Nephron progenitor cell (in vitro differentiated cells): ENCODE measurements at regions not wholly inside any gene's neighbourhood (a gene's known extent, or its start where the extent isn't known, plus 50 kb on each side); places are given as distances from the start of the nearest gene placed in this dataset.
A peak's percentile ranks its signal among the peaks of the same experiment; 100 is the strongest.

Experiments used
- DNase-seq: peaks from one replicate; pipeline ENCODE4 v3.0.0; 2021
- H3K27ac Mint-ChIP-seq: 2 replicates; pipeline ENCODE4 v1.8.0; 2021; ENCODE audit warnings: mild to moderate bottlenecking, moderate library complexity, mixed read lengths
- H3K27me3 Mint-ChIP-seq: 2 replicates; pipeline ENCODE4 v1.8.0; 2021; ENCODE audit warnings: mild to moderate bottlenecking, low read depth, mixed read lengths; ENCODE audit not compliant: poor library complexity
- H3K36me3 Mint-ChIP-seq: 2 replicates; pipeline ENCODE4 v1.8.0; 2021; ENCODE audit warnings: low read depth, mixed read lengths
- H3K4me1 Mint-ChIP-seq: 2 replicates; pipeline ENCODE4 v1.8.0; 2021; ENCODE audit warnings: mixed read lengths
- H3K4me3 Mint-ChIP-seq: 2 replicates; pipeline ENCODE4 v1.8.0; 2021; ENCODE audit warnings: mild to moderate bottlenecking, moderate library complexity, mixed read lengths
- H3K9me3 Mint-ChIP-seq: 2 replicates; pipeline ENCODE4 v1.8.0; 2021; ENCODE audit warnings: mild to moderate bottlenecking, moderate library complexity, mixed read lengths
- CTCF ChIP-seq: fragments of 200-600 bp; sonication (generic); IDR thresholded peaks from 2 replicates; pipeline ENCODE4 v1.5.0; 2021; ENCODE audit warnings: antibody characterized with exemption

GRCh38 chr13:95375706-95376105 lies 74.5 kb upstream of the ABCC4 start:
- no peak overlapping the region for H3K4me3 Mint-ChIP-seq
- H3K4me1 Mint-ChIP-seq: peaks cover 4% of the 10 kb centered on the region
- TF ChIP-seq CTCF: no peak
- no peak overlapping the region for H3K27ac Mint-ChIP-seq
- H3K27me3 Mint-ChIP-seq: no peaks in the 10 kb centered on the region
- DNase-seq: no peak
- no peaks in the 10 kb centered on the region for H3K36me3 Mint-ChIP-seq
- peaks cover 8% of the 10 kb centered on the region for H3K9me3 Mint-ChIP-seq

GRCh38 chr13:95378603-95379002 lies 77.4 kb upstream of the ABCC4 start:
- H3K27me3 Mint-ChIP-seq: no peaks in the 10 kb centered on the region
- H3K4me1 Mint-ChIP-seq: peaks cover 6% of the 10 kb centered on the region
- no peak overlapping the region for H3K4me3 Mint-ChIP-seq
- no peaks in the 10 kb centered on the region for H3K36me3 Mint-ChIP-seq
- no peak for DNase-seq
- H3K27ac Mint-ChIP-seq: no peak overlapping the region
- TF ChIP-seq CTCF: no peak
- peaks cover 8% of the 10 kb centered on the region for H3K9me3 Mint-ChIP-seq

- Mint-ChIP-seq H3K36me3 (no peaks in the 10 kb centered on the region), H3K4me3 (no peak overlapping the region), H3K27me3 (peaks cover 6% of the 10 kb centered on the region), H3K4me1 (peaks cover 6% of the 10 kb centered on the region), H3K27ac (no peak overlapping the region), H3K9me3 (peaks cover 5% of the 10 kb centered on the region)
- DNase-seq: peak; percentile 74
- peak; percentile 76 for TF ChIP-seq CTCF
These were observed 79.4 kb upstream of the ABCC4 start for GRCh38 chr13:95380468-95381211.

GRCh38 chr13:95381212-95381527 lies 79.9 kb upstream of the ABCC4 start:
- H3K4me3 Mint-ChIP-seq: no peak overlapping the region
- no peak for DNase-seq
- TF ChIP-seq CTCF: no peak
- peaks cover 4% of the 10 kb centered on the region for H3K9me3 Mint-ChIP-seq
- no peaks in the 10 kb centered on the region for H3K36me3 Mint-ChIP-seq
- H3K27me3 Mint-ChIP-seq: peaks cover 6% of the 10 kb centered on the region
- H3K4me1 Mint-ChIP-seq: peaks cover 6% of the 10 kb centered on the region
- no peak overlapping the region for H3K27ac Mint-ChIP-seq

- peaks cover 6% of the 10 kb centered on the region for H3K27me3 Mint-ChIP-seq
- H3K27ac Mint-ChIP-seq: no peak overlapping the region
- DNase-seq: no peak
- no peaks in the 10 kb centered on the region for H3K36me3 Mint-ChIP-seq
- TF ChIP-seq CTCF: no peak
- H3K9me3 Mint-ChIP-seq: peaks cover 4% of the 10 kb centered on the region
- no peak overlapping the region for H3K4me3 Mint-ChIP-seq
- peaks cover 6% of the 10 kb centered on the region for H3K4me1 Mint-ChIP-seq
These were observed 81.2 kb upstream of the ABCC4 start for GRCh38 chr13:95382411-95382810.

- TF ChIP-seq CTCF: no peak
- Mint-ChIP-seq H3K36me3 (no peaks in the 10 kb centered on the region), H3K4me1 (peaks cover 11% of the 10 kb centered on the region), H3K27ac (peak overlapping the region; percentile 67), H3K27me3 (peaks cover 8% of the 10 kb centered on the region), H3K4me3 (no peak overlapping the region), H3K9me3 (peaks cover 4% of the 10 kb centered on the region)
- DNase-seq: no peak
These were observed 81.7 kb upstream of the ABCC4 start for GRCh38 chr13:95382916-95383315.
